ENCODE measurements at regions not wholly inside any gene's neighbourhood (a gene's known extent, or its start where the extent isn't known, plus 50 kb on each side); places are given as distances from the start of the nearest gene placed in this dataset.

GRCh38 chr19:33900817-33901216 lies 104.1 kb downstream of the KCTD15 start:
- no peak for DNase-seq

GRCh38 chr19:33902395-33902794 lies 105.7 kb downstream of the KCTD15 start:
- DNase-seq: no peak

- DNase-seq: no peak
Observed at GRCh38 chr19:33902802-33903488, 106.3 kb downstream of the KCTD15 start.

GRCh38 chr19:33903489-33903850 lies 106.8 kb downstream of the KCTD15 start:
- DNase-seq: no peak

GRCh38 chr19:33904681-33905080 lies 108.0 kb downstream of the KCTD15 start:
- DNase-seq: no peak

GRCh38 chr19:33905473-33905936 lies 108.8 kb downstream of the KCTD15 start:
- DNase-seq: no peak

- DNase-seq: no peak
Observed at GRCh38 chr19:33905937-33906577, 109.4 kb downstream of the KCTD15 start.

GRCh38 chr19:33906578-33907335 lies 110.1 kb downstream of the KCTD15 start:
- no peak for DNase-seq

- DNase-seq: no peak
Observed at GRCh38 chr19:33910922-33911321, 114.3 kb downstream of the KCTD15 start.

GRCh38 chr19:33914599-33914998 lies 117.9 kb downstream of the KCTD15 start:
- no peak for DNase-seq

- DNase-seq: no peak
Observed at GRCh38 chr19:33916792-33917191, 120.1 kb downstream of the KCTD15 start.

GRCh38 chr19:33919291-33919690 lies 122.6 kb downstream of the KCTD15 start:
- no peak for DNase-seq

GRCh38 chr19:33921165-33921564 lies 124.5 kb downstream of the KCTD15 start:
- no peak for DNase-seq

- no peak for DNase-seq
Observed at GRCh38 chr19:33926306-33926705, 129.6 kb downstream of the KCTD15 start.

- no peak for DNase-seq
Observed at GRCh38 chr19:33927789-33928457, 131.3 kb downstream of the KCTD15 start.

GRCh38 chr19:33928458-33928950 lies 131.8 kb downstream of the KCTD15 start:
- no peak for DNase-seq

GRCh38 chr19:33933931-33934330 lies 137.3 kb downstream of the KCTD15 start:
- no peak for DNase-seq

GRCh38 chr19:33938821-33939220 lies 142.2 kb downstream of the KCTD15 start:
- DNase-seq: no peak

- DNase-seq: no peak
Observed at GRCh38 chr19:33941133-33941532, 144.5 kb downstream of the KCTD15 start.

- DNase-seq: no peak
Observed at GRCh38 chr19:33946535-33947264, 150.0 kb downstream of the KCTD15 start.

- no peak for DNase-seq
Observed at GRCh38 chr19:33947265-33947964, 150.7 kb downstream of the KCTD15 start.

Measured in NCI-H1092 treated with DMSO at 0.1 percent for 48 hours (cell line).